ENCODE measurements at regions not wholly inside any gene's neighbourhood (a gene's known extent, or its start where the extent isn't known, plus 50 kb on each side); places are given as distances from the start of the nearest gene placed in this dataset.
"Not testable (repeated sequence)": the region's sequence is repeated elsewhere in the genome, so short reads cannot be mapped to it uniquely, and the experiment has no call there.

DNA sequence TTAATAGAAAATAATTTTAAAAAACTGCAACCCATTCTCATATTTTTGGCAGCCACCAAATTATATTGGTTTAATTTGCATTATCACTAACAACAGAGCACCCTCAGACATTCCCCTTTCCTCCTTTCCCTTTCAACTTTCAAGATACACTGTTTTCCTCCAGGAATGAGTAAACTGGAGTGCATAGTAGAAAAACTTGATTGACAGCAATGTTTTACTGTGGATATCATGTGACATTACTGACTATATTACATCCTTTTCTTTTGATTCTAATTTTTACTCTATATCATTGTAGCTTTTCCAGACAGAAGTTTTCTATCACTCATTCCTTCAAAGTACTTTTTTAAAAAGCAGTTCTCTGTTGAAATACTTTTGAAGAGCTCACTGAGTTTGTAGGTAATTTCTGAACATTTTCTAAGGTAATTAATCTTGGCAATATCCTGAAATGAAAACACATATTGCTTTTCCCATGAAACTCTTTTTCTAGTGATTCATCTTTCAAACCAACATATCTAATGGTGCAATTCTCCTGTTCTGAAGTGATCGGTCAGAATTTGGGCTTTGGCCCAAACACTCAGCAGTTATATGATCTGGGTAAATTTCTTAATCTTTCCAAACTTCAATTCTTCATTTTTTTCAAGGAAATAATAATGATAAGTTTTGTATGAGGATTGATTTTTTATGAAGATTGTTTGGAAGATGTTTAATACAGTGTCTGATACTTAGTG lies 920.4 kb upstream of the EPHA5 start:
- no peak for DNase-seq

DNA sequence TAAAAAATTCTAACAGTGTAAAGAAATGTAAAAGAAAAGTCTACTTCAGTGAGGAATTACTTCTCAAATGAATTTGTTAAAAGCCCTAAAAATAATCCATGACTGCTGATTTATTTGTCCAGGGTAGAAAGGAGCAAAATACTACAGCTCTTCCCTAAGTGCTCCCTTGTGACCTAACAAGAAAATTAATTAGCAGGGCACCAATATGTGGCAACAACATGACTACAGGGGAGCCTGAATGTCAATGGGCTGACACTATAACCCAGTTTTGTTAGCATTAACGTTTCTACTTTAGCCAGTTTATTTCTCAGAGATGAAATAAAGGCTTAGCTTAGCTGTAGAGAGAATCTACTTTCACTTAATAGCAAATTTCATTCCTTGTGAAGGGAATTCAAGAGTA lies 918.9 kb upstream of the EPHA5 start:
- no peak for DNase-seq

DNA sequence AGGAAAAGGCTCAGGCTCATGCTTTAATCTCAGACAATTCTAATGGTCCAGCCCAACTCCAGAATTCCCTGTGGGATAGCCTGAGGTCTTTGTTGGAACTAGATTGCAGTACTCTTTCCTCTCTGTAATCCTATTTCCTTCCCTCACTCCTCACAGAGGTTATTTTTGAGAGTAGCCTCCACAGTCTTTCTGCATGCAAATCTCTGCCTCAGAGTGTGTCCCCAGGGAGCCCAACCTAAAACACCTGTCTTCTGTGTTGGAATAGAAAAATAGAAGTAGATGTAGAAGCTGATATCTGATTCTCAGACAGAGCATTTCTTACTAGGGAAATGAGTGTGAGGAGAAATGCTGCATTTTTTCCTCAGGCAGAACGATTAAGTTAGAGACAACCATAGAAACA lies 915.5 kb upstream of the EPHA5 start:
- DNase-seq, result no peak

DNA sequence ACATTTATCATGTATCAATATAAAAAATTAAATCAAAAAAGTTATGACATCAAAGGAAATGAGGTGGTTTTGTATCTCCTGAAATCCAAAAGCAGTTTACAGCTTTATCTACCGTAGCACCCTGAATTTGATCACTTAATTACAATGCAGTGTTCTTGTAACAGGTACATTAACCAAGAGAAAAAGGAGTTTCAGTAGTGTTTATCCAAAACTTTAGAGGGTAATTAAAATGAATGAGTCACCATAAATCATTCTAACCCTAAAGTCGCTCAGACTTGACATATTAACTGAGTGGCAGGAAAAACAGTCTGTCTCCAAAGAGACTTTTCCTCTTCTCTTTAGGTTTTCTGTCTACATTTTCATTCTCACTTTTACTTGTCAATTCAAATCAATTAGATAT lies 907.6 kb upstream of the EPHA5 start:
- DNase-seq, result no peak

DNA sequence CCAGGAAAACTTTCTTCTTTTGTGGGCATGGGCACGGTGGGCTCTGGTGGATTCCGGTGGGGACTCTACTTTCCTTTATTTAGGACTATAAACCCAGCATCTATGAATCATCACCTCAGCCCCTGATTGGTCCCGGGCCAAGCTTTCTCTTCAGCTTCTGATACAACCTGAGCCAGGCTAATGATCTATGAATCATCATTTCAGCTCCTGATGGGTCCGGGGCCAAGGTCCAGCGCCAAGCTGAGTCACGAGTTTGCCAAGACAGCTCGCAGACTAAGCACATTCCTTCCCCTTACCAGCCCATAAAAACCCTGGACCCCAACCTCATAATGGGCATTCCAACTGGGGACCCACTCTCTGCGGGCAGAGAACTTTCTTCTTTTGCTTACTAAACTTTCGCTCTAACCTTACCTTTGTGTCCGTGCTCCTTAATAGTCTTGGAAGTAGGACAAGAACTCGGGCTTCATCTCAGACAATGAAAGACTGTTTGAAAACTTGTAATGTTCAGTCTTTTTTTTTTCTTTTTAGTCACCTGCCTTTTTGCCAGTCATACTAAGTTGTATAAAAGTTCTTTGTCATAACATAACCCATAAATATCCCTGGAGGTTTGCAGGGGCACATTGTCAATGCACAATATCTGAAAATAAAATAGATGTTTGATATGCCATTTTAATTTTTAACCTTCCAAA lies 904.9 kb upstream of the EPHA5 start:
- no peak for DNase-seq

DNA sequence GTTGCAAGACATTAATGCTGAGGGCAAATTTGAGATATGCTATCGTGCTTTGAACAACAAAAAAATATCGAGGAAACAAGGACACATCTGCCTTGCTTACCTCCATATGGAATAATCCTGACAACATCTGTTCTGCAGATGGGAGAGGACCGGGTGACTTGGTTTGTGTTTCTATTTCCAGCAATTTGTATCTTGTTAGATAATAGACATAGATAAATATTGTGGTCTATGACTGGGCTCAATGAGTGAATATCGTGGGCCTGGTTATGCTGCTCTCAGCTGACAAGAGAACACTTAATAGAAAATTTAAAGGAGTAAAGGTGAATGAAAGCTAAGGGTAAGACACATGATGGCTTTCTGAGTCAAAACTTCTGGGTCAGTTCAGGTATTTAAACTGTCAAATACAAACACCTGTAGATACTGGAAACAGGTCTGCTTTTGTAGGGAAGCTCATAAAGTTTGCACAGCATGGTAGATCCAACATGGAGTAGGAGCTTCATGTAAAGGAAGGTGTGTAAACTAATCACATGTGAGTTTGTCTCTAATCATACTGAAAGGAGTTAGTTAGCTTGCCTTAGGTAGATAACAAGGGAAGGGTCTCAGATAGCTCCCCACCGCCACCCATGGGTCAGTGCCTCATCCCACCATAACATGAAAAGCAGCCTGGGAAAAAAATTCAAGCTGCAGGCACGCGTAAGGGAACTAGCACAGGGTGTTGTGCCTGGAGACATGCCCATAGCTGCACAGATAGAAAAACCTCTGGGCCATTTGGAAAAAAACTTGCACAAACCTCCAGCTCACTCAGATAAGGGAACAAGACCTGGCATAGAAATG lies 904.1 kb upstream of the EPHA5 start:
- no peak for DNase-seq

DNA sequence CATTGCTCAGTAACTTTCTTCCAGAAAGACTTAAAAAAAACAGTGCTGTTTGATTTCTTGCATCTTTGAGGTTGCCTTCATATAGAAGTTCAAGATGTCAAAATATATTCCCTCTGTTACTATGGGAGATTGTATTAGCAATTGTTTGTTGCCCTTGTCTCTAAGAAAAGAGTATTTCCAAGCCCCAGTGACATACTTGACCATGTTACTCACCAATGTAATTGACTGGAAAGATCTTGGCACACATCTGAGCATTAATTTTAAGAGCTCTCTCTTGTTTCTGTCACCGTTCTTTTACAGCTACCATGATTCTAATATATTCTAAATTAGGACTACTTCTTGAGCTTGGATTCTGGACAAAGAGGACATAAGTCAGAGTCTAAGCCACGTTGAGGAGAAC lies 902.7 kb upstream of the EPHA5 start:
- no peak for DNase-seq

DNA sequence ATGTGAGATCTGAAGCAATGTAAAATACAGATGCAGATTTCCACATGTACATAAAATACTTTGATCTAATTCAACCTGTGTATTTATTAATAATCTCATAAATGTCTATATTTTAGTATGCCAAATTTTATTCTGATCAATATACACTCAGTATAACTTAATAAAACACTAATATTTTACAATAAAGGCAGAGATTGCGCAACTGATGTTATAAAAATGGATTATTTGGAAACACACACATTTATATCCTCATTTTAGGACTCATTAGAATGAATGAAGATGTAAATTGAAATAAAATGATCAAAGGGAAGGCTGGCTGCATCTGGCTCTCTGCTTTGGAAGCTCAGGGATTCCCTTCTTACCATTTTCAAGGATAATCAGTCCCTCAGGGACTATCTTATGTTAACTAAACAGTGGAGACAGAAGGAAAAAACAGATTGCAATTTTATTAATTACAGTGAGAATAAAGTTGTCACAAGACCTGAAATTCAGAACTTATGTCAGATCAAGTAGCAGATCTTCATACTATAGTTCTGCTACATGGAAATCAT lies 900.9 kb upstream of the EPHA5 start:
- DNase-seq, result no peak

DNA sequence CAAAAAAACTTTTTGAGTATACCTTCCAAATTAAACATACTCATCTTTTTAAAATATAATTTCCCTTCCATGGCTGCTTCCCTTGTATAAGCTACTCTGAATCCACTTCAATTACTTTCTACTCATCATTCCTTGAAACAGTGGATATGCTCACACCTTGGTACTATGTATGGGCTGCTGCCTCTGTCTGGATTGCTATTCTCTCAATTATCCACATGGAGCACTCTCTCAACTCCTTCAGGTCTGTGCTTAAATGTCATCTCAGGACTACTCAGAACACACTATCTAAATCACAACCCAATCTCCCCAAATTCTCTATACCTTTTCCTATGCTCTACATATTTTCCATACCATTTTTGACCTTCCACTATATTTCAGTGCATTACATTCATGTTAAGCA lies 898.9 kb upstream of the EPHA5 start:
- no peak for DNase-seq

DNA sequence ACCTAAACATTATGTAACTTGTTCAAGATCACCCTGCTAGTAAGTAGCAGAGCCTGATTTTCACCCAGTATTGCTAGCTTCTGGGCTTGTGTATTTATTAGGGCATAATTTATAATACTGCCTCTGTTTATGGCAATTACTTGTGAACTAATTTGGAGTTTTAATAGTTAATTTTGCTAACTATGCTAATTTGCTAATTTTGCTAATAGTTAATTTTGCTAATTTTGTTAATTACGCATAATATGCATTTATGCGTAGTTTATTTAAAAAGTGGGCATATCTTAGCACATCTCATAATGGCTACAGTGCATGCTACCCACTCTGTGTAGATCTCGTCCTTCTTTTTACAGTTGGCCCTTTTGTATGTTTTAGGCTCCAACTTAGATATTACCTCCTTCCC lies 898.1 kb upstream of the EPHA5 start:
- no peak for DNase-seq

DNA sequence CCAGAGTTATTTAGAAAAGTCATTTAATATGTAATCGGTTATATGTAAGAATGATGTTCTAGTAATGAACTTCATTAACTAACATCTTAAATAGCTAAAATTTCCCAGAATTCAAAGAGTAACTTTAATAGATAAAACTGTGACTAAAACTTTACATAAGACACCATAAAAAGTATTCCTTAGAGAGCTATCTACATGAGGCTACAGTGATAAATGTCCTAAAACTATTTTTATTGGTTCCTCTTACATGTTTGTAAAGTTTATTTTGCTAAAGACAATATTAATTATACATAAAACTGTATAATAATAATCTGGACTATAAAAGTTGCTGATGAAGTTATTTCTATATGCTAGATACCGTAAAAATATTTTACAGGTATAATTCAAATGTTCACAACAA lies 897.7 kb upstream of the EPHA5 start:
- no peak for DNase-seq

DNA sequence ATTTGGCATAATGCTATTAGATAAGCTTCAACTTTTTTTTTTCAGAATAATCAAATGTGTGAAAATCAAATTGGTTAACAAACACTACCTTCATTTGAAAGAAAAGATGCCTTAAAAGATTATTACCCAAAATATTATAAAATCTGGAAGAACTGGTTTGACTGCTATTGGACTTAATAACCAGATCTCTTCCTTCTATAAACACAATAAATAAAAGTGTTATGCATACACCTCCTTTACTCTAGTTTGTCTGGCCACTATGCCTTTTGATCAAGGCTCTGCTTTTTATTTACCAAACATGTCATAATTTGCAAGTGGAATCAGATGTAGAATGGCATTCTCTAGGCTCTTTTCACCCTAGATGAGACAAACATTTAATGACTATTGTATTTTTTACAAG lies 897.3 kb upstream of the EPHA5 start:
- DNase-seq, result no peak

DNA sequence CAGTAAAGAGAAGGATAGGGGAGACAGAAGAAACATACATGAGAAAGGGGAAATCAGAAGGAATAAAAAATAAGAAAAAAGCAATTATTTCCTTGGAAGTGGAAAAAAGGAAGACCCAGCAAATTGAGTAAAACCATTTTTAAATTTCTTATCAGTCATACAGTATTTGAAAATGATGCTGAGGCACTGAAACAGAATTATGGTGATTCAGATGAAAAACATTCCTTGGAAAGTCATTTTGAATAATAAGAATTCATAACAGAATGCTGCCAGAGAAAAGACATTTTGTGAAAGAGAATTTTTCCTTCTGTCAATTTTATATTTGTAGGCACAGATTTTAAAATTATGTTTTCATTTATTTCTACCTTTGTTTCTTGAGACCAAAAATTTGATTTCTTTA lies 895.5 kb upstream of the EPHA5 start:
- DNase-seq, result no peak

DNA sequence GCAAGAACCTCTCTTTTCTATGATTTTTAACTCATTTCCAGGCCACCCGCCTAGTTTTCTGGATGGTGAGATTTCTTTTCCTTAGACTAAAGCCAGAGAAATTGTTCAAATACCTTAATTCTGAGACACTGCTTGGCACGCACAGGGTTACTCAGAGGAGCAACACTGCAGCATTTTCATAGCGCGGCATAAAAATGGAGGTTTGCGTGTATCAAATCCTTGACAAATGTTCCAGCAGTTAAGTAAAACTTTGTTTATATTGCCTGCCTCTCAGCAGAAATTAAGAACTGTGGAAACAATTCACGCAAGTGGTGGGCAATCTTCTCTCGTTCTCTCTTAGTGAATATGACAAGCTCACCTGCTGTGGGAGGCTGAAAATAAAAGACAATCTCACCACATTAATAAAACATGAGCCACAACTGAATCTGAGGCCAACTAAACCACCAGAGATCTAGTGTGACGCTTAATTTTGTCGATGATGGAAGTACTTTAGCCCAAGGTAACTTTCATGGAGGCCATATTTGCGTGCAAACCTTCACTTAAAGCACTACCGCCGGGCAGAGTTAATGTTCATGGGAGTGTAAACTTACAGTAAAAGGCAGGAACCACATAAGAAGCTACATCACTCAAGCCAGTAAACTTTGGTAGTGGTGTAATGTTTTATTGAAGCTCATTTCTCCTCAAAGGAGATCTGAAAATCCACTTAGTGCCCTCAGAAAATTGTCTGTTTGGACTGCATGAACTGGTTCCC lies 894.8 kb upstream of the EPHA5 start:
- DNase-seq, result no peak

DNA sequence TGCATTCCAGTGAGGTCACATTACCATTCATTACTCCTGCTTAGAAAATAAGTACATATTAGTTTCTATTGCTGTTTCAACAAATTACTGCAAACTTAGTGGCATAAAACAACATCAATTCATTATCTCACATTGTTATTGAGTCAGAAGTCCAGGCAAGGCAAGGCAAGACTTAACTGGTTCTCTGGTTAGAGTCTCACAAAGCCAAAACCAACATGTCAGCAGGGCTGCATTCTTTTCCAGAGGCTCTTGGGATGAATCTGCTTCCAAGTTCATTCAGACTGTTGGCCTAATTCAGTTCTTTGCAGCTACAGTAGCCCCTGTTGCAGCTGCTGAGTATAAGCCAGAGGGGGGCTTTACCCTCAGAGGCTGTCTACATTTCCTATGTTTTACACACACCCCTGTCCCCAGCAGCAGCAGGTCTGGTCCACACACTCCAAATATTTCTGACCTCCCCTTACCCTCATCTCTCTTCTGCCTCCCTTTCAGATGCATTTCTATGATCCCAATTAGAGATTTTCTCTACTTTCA lies 892.1 kb upstream of the EPHA5 start:
- no peak for DNase-seq

DNA sequence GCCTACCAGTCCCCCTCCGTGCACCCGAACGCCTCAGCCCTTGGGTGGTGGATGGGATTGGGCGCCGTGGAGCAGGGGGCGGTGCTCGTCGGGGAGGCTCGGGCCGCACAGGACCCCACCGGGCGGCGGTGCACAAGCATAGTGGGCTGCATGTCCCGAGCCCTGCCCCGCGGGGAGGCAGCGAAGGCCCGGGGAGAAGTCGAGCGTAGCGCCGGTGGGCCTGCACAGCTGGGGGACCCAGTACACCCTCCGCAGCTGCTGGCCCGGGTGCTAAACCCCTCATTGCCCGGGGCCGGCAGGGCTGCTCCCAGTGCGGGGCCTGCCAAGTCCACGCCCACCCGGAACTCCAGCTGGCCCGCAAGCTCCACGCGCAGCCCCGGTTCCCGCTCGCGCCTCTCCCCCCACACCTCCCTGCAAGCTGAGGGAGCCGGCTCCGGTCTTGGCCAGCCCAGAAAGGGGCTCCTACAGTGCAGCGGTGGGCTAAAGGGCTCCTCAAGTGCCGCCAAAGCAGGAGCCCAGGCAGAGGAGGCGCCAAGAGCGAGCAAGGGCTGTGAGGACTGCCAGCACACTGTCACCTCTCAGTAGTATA lies 891.3 kb upstream of the EPHA5 start:
- not testable (repeated sequence) for DNase-seq

DNA sequence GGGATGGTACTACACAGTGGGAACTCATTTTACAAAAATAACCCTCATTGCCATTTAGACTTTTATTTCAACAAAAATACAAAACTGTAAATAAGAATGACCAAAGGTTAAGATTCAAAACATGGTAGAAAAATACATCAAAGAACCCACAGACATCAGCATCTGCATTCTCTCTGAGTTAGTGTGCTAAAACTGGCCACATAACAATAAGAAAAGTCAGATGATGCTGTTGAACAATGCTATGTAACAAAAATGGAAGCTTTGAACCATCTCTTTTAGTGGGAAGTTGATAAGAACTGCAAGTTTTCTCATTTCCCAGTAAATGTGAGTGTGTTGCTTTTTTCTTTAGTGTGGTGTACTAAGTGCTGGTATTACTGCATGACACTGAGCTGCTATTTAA lies 888.4 kb upstream of the EPHA5 start:
- no peak for DNase-seq

DNA sequence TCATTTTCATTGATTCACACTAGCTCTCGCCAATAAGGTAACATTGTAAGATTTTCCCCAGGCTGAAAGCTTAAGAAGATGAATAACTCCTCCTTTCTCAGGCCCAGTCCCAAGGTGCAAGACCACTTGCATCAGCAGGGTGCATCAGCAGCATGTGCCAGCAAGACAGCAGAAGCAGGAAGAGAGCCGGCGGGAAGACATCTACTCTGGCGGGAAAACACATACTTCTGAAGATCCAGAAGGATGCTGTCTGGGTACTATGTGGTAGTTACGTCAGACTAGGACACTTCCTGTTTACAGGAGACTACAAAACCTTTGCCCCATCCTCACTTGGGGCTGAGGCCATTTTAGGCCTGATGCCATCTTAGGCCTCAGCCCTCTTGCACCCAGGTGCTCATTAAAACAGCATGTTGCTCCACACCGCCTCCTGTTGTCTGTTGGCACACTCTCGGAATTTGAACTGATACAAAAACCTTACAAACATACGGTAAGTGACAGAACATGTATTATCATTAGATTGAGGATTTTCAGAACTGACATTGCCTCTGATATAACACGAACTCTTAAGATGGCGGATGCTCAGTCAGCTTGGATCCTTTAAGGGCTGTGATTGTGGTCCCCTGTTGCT lies 886.5 kb upstream of the EPHA5 start:
- DNase-seq, result no peak

DNA sequence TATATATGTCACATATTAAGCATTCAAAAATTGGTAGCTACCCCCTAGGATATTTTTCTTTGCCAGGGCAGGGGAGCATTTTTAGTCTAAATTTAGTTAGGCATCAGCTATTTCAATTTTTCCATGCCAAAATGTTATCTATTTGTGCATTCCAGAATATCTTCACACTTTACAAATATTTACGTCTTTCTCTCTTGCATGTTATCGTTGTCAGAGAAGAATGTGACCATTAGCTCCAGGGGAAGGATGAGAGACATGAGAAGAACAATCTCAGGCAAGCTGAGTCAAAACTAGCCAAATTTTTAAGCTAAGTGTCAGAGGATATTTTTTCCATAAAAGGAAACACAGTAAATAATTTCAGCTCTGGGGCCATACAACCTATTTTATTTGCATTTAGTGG lies 885.0 kb upstream of the EPHA5 start:
- DNase-seq, result no peak

DNA sequence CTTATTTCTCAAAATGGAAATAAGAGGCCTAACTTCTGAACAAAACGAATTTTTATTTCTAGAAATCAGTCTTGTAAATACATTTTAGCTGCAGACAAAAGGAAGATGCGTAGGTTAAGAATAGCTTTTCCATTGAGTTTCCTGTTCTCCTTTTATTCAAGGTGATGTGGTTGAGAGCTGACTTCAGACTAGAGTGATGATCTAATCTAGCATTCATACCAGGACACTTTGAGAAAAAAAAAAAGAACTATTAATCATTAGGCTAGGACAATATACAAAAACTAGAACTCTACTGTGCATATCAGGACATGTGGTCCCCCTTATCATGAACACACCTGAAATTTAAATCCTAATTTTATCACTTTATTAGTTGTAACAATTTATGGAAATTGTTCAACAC lies 884.5 kb upstream of the EPHA5 start:
- DNase-seq, result no peak

DNA sequence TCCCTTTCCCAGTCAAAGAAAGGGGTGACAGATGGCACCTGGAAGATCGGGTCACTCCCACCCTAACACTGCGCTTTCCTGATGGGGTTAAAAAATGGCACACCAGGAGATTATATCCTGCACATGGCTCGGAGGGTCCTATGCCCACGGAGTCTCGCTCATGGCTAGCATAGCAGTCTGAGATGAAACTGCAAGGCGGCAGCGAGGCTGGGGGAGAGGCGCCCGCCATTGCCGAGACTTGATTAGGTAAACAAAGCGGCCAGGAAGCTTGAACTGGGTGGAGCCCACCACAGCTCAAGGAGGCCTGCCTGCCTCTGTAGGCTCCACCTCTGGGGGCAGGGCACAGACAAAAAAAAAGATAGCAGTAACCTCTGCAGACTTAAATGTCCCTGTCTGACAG lies 875.0 kb upstream of the EPHA5 start:
- DNase-seq, result not testable (repeated sequence)

Measured in right kidney (tissue), 1 donor.